GM23248 (cell line): ENCODE measurements at regions not wholly inside any gene's neighbourhood (a gene's known extent, or its start where the extent isn't known, plus 50 kb on each side); places are given as distances from the start of the nearest gene placed in this dataset.

ENCODE experiments used
- DNase-seq: peaks from one replicate; pipeline ENCODE4 v3.0.0-alpha.2; 2015
- H2AFZ ChIP-seq: fragments of 200-600 bp; sonication (generic); 2 replicates; pipeline ENCODE4 v1.6.1; 2016; ENCODE audit warnings: antibody characterized with exemption
- H3F3A ChIP-seq: fragments of 200-600 bp; sonication (generic); 2 replicates; pipeline ENCODE4 v1.6.1; 2016; ENCODE audit warnings: mild to moderate bottlenecking, antibody characterized with exemption, mixed run types; ENCODE audit not compliant: insufficient read depth
- H3K27ac ChIP-seq: fragments of 200-600 bp; sonication (generic); 2 replicates; pipeline ENCODE4 v1.5.1; 2016; ENCODE audit warnings: mild to moderate bottlenecking
- H3K27me3 ChIP-seq: fragments of 200-600 bp; sonication (generic); replicated peaks from 2 replicates; pipeline ENCODE4 v1.6.1; 2016; ENCODE audit warnings: mild to moderate bottlenecking; ENCODE audit not compliant: insufficient read depth
- H3K36me3 ChIP-seq: fragments of 200-600 bp; sonication (generic); 2 replicates; pipeline ENCODE4 v1.6.1; 2016; ENCODE audit warnings: low read depth, mild to moderate bottlenecking
- H3K4me1 ChIP-seq: fragments of 200-600 bp; sonication (generic); 2 replicates; pipeline ENCODE4 v1.6.1; 2016; ENCODE audit warnings: mild to moderate bottlenecking; ENCODE audit not compliant: insufficient read depth
- H3K4me2 ChIP-seq: fragments of 200-600 bp; sonication (generic); one replicate; pipeline ENCODE4 v1.6.1; 2016; ENCODE audit warnings: mild to moderate bottlenecking; ENCODE audit not compliant: unreplicated experiment
- H3K4me3 ChIP-seq: fragments of 200-600 bp; sonication (generic); 2 replicates; pipeline ENCODE4 v1.5.1; 2016; ENCODE audit warnings: mild to moderate bottlenecking
- H3K79me2 ChIP-seq: fragments of 200-600 bp; sonication (generic); 2 replicates; pipeline ENCODE4 v1.6.1; 2016; ENCODE audit warnings: mild to moderate bottlenecking; ENCODE audit not compliant: insufficient read depth
- H3K9ac ChIP-seq: fragments of 200-600 bp; sonication (generic); 2 replicates; pipeline ENCODE4 v1.6.1; 2016; ENCODE audit warnings: mild to moderate bottlenecking
- H3K9me2 ChIP-seq: fragments of 200-600 bp; sonication (generic); 2 replicates; pipeline ENCODE4 v1.6.1; 2016; ENCODE audit warnings: mixed run types, mild to moderate bottlenecking, moderate library complexity; ENCODE audit not compliant: insufficient read depth
- H3K9me3 ChIP-seq: fragments of 200-600 bp; sonication (generic); one replicate; pipeline ENCODE4 v1.6.1; 2017; ENCODE audit warnings: low read depth
- H4K20me1 ChIP-seq: fragments of 200-600 bp; sonication (generic); 2 replicates; pipeline ENCODE4 v1.6.0; 2016; ENCODE audit not compliant: insufficient read depth
- EZH2 ChIP-seq: fragments of 200-600 bp; sonication (generic); IDR thresholded peaks from 2 replicates; pipeline ENCODE4 v1.6.1; 2018; ENCODE audit warnings: antibody characterized with exemption, mild to moderate bottlenecking; ENCODE audit not compliant: insufficient read depth, poor library complexity, severe bottlenecking
- EZH2phosphoT487 ChIP-seq: fragments of 200-600 bp; sonication (generic); IDR thresholded peaks from 2 replicates; pipeline ENCODE4 v1.6.1; 2018; ENCODE audit warnings: antibody characterized with exemption, moderate library complexity, mild to moderate bottlenecking, low read depth; ENCODE audit not compliant: insufficient read depth
- WGBS, 2 experiments: methylation state at CpG; one replicate each; pipeline ENCODE4 v1.1.6; 2015 to 2017; ENCODE audit warnings: low lambda C conversion rate in 2 of 2, low coverage in 1 of 2; ENCODE audit errors: missing lambda C conversion rate in 2 of 2; 5-methylcytosine and 5-hydroxymethylcytosine counted together
- in situ Hi-C: fragments of 300-500 bp; cut with MboI; formaldehyde crosslinking; loops from 2 replicates; pipeline ENCODE4 v1.15.0; 2020

- H3K27ac ChIP-seq, result no peak overlapping the region
- no peaks in the 10 kb centered on the region for H3K36me3 ChIP-seq
- H3K4me1 ChIP-seq, result peaks cover 18% of the 10 kb centered on the region
- no peaks in the 10 kb centered on the region for H3K9me3 ChIP-seq
- H3K4me3 ChIP-seq, result no peak overlapping the region
- in situ Hi-C loops, result no loop called here
- no peaks in the 10 kb centered on the region for H3K27me3 ChIP-seq
- H3F3A ChIP-seq, result peaks cover 13% of the 10 kb centered on the region
- H2AFZ ChIP-seq, result no peak overlapping the region
- H3K79me2 ChIP-seq, result no peaks in the 10 kb centered on the region
- DNase-seq, result peak; percentile 47
- H3K9ac ChIP-seq, result no peak overlapping the region
- 59 to 70% methylated on average over 5 of the region's 5 CpGs for WGBS, 2 experiments
- no peaks in the 10 kb centered on the region for H3K9me2 ChIP-seq
- no peak for TF ChIP-seq EZH2phosphoT487
- TF ChIP-seq EZH2, result no peak
- H3K4me2 ChIP-seq, result no peak overlapping the region
- no peaks in the 10 kb centered on the region for H4K20me1 ChIP-seq
Observed at GRCh38 chr12:124695861-124696260, 128.4 kb upstream of the NCOR2 start.

GRCh38 chr12:124694846-124695497 lies 127.6 kb upstream of the NCOR2 start:
- peaks cover 13% of the 10 kb centered on the region for H3F3A ChIP-seq
- no peak for TF ChIP-seq EZH2phosphoT487
- TF ChIP-seq EZH2, result no peak
- H3K27me3 ChIP-seq, result no peaks in the 10 kb centered on the region
- peaks cover 14% of the 10 kb centered on the region for H3K4me1 ChIP-seq
- H4K20me1 ChIP-seq, result no peaks in the 10 kb centered on the region
- H3K4me2 ChIP-seq, result no peak overlapping the region
- no peak overlapping the region for H3K4me3 ChIP-seq
- DNase-seq, result peak; percentile 40
- H3K9me3 ChIP-seq, result no peaks in the 10 kb centered on the region
- no peak overlapping the region for H2AFZ ChIP-seq
- 68 to 70% methylated on average over 13 to 14 of the region's 14 CpGs for WGBS, 2 experiments
- no peak overlapping the region for H3K9ac ChIP-seq
- H3K27ac ChIP-seq, result no peak overlapping the region
- H3K36me3 ChIP-seq, result no peaks in the 10 kb centered on the region
- in situ Hi-C loops, result no loop called here
- no peaks in the 10 kb centered on the region for H3K9me2 ChIP-seq
- no peaks in the 10 kb centered on the region for H3K79me2 ChIP-seq

GRCh38 chr12:124694250-124694649 lies 126.8 kb upstream of the NCOR2 start:
- in situ Hi-C loops, result no loop called here
- H3F3A ChIP-seq, result peaks cover 13% of the 10 kb centered on the region

GRCh38 chr12:124693111-124693723 lies 125.8 kb upstream of the NCOR2 start:
- H3K9me2 ChIP-seq, result no peaks in the 10 kb centered on the region
- no peak overlapping the region for H3K4me3 ChIP-seq
- H3K27ac ChIP-seq, result no peak overlapping the region
- peaks cover 3% of the 10 kb centered on the region; the same call in 1 of the 2 replicates for H3F3A ChIP-seq
- no peak overlapping the region for H3K9ac ChIP-seq
- H3K9me3 ChIP-seq, result no peaks in the 10 kb centered on the region
- no peak for TF ChIP-seq EZH2phosphoT487
- TF ChIP-seq EZH2, result no peak
- WGBS, 2 experiments, result 79 to 81% methylated on average over 17 of the region's 17 CpGs
- H4K20me1 ChIP-seq, result no peaks in the 10 kb centered on the region
- peaks cover 6% of the 10 kb centered on the region for H3K4me1 ChIP-seq
- H3K27me3 ChIP-seq, result no peaks in the 10 kb centered on the region
- H2AFZ ChIP-seq, result no peak overlapping the region
- H3K79me2 ChIP-seq, result no peaks in the 10 kb centered on the region
- in situ Hi-C loops, result no loop called here
- DNase-seq, result no peak
- no peak overlapping the region for H3K4me2 ChIP-seq
- H3K36me3 ChIP-seq, result no peaks in the 10 kb centered on the region

More at GRCh38 chr12:124694250-124694649, 126.8 kb upstream of the NCOR2 start:
- H3K9me3 ChIP-seq, result no peaks in the 10 kb centered on the region
- no peaks in the 10 kb centered on the region for H3K27me3 ChIP-seq
- no peaks in the 10 kb centered on the region for H3K36me3 ChIP-seq
- H2AFZ ChIP-seq, result no peak overlapping the region
- H3K4me1 ChIP-seq, result peaks cover 14% of the 10 kb centered on the region
- no peak overlapping the region for H3K4me3 ChIP-seq
- WGBS, 2 experiments, result 78 to 82% methylated on average over 5 of the region's 5 CpGs
- no peak for DNase-seq
- TF ChIP-seq EZH2phosphoT487 (no peak), EZH2 (no peak)
- no peaks in the 10 kb centered on the region for H4K20me1 ChIP-seq
- H3K4me2 ChIP-seq, result no peak overlapping the region
- no peaks in the 10 kb centered on the region for H3K79me2 ChIP-seq
- no peaks in the 10 kb centered on the region for H3K9me2 ChIP-seq
- H3K9ac ChIP-seq, result no peak overlapping the region
- no peak overlapping the region for H3K27ac ChIP-seq
